B cell (primary cell): ENCODE measurements at regions not wholly inside any gene's neighbourhood (a gene's known extent, or its start where the extent isn't known, plus 50 kb on each side); places are given as distances from the start of the nearest gene placed in this dataset.

ENCODE experiments used
- ATAC-seq: fragments of 200-7000 bp; cut with Tn5 transposase; one replicate; pipeline ENCODE4 v1.10.0; 2021; ENCODE audit warnings: low read depth, mild to moderate bottlenecking, moderate number of reproducible peaks, moderate library complexity
- CTCF ChIA-PET: fragments of 350-600 bp; sonication (Branson Sonifier 250); formaldehyde crosslinking; loops from one replicate; lab custom pipeline; 2021; ENCODE audit warnings: antibody characterized with exemption, inconsistent platforms; lab: Charles Lee
- POLR2A ChIA-PET: fragments of 350-600 bp; sonication (Branson Sonifier 250); formaldehyde crosslinking; loops from one replicate; lab custom pipeline; 2021; ENCODE audit warnings: antibody characterized with exemption; lab: Charles Lee
- DNase-seq: peaks from one replicate; pipeline ENCODE4 v3.0.0; 2013
- H2AFZ ChIP-seq: 2 replicates; pipeline ENCODE4 v1.6.1; 2012; ENCODE audit warnings: mild to moderate bottlenecking, low read depth, low read length; ENCODE audit not compliant: insufficient read depth, poor library complexity, severe bottlenecking
- H3K27ac ChIP-seq, 2 donors: 1 replicate in 1 of 2; 2 replicates in 1 of 2; pipeline ENCODE4 v1.5.1; 2012 to 2013; ENCODE audit warnings: low read length in 2 of 2, mild to moderate bottlenecking in 2 of 2, moderate library complexity in 1 of 2
- H3K27me3 ChIP-seq, 4 experiments: fragments of 200-600 bp in 1 of 4; sonication (generic) in 1 of 4; replicated peaks in 1 of 4; 1 replicate in 2 of 4; 2 replicates in 2 of 4; pipeline versions ENCODE4 v1.6.1 to v1.7.0; 2013 to 2016; ENCODE audit warnings: low read length in 3 of 4, mild to moderate bottlenecking in 2 of 4, mixed read lengths in 1 of 4, moderate library complexity in 1 of 4; ENCODE audit not compliant: insufficient read depth in 4 of 4, control insufficient read depth in 3 of 4; ENCODE audit errors: control extremely low read depth in 1 of 4
- H3K36me3 ChIP-seq, 2 experiments: replicated peaks in 1 of 2; 1 replicate in 1 of 2; 2 replicates in 1 of 2; pipeline versions ENCODE4 v1.6.1 to v1.7.1; 2013; ENCODE audit warnings: low read length in 1 of 2; ENCODE audit not compliant: insufficient read depth in 2 of 2, control insufficient read depth in 1 of 2; ENCODE audit errors: control extremely low read depth in 1 of 2, extremely low read depth in 1 of 2
- H3K4me1 ChIP-seq, 2 donors: fragments of 200-600 bp in 1 of 2; sonication (generic) in 1 of 2; 1 replicate in 1 of 2; 2 replicates in 1 of 2; pipeline versions ENCODE4 v1.5.1 to v1.6.1; 2013 to 2017; ENCODE audit warnings: low read length in 2 of 2; ENCODE audit not compliant: control insufficient read depth in 2 of 2, insufficient read depth in 2 of 2
- H3K4me2 ChIP-seq: replicated peaks from 2 replicates; pipeline ENCODE3; 2012; ENCODE audit warnings: mild to moderate bottlenecking, low read depth, low read length; ENCODE audit not compliant: poor library complexity, severe bottlenecking
- H3K4me3 ChIP-seq, 5 experiments: fragments of 200-600 bp in 1 of 5; sonication (generic) in 1 of 5; 1 replicate in 3 of 5; 2 replicates in 2 of 5; pipeline versions ENCODE4 v1.5.1 to v1.7.0; 2011 to 2016; ENCODE audit warnings: low read length in 4 of 5, mild to moderate bottlenecking in 4 of 5, low read depth in 2 of 5, control low read depth in 1 of 5, moderate library complexity in 1 of 5; ENCODE audit not compliant: insufficient read depth in 1 of 5; ENCODE audit errors: control extremely low read depth in 1 of 5, extremely low read depth in 1 of 5
- H3K79me2 ChIP-seq: fragments of 200-600 bp; sonication (generic); one replicate; pipeline ENCODE4 v1.6.0; 2016; ENCODE audit warnings: low read length; ENCODE audit not compliant: control insufficient read depth, insufficient read depth
- H3K9ac ChIP-seq: fragments of 200-600 bp; sonication (generic); 2 replicates; pipeline ENCODE4 v1.6.1; 2017; ENCODE audit warnings: mild to moderate bottlenecking, low read length, moderate library complexity
- H3K9me3 ChIP-seq, 3 donors: one replicate each; pipeline versions ENCODE4 v1.6.1 to v1.7.1; 2013; ENCODE audit warnings: low read length in 2 of 3; ENCODE audit not compliant: control insufficient read depth in 2 of 3, insufficient read depth in 1 of 3; ENCODE audit errors: control extremely low read depth in 1 of 3
- H4K20me1 ChIP-seq: 2 replicates; pipeline ENCODE4 v1.6.0; 2012; ENCODE audit warnings: mild to moderate bottlenecking, low read length; ENCODE audit not compliant: insufficient read depth, control insufficient read depth, poor library complexity, severe bottlenecking
- H3K27ac Mint-ChIP-seq: one replicate; pipeline ENCODE4 v1.8.0; 2021; ENCODE audit warnings: mixed read lengths
- H3K27me3 Mint-ChIP-seq: one replicate; pipeline ENCODE4 v1.8.0; 2021; ENCODE audit warnings: mixed read lengths
- H3K4me1 Mint-ChIP-seq: one replicate; pipeline ENCODE4 v1.8.0; 2021; ENCODE audit warnings: mixed read lengths
- H3K4me3 Mint-ChIP-seq: one replicate; pipeline ENCODE4 v1.8.0; 2021; ENCODE audit warnings: mixed read lengths
- H3K9me3 Mint-ChIP-seq: one replicate; pipeline ENCODE4 v1.8.0; 2022; ENCODE audit warnings: mixed read lengths; ENCODE audit not compliant: insufficient read depth
- EZH2 ChIP-seq: IDR thresholded peaks from 2 replicates; pipeline ENCODE4 v1.6.1; 2012; ENCODE audit warnings: borderline replicate concordance, low read depth, mild to moderate bottlenecking, moderate library complexity, low read length; ENCODE audit not compliant: insufficient read depth, poor library complexity, severe bottlenecking
- WGBS: methylation state at CpG from one replicate; pipeline ENCODE4 v1.1.5; 2013; ENCODE audit warnings: missing lambda C conversion rate; ENCODE audit not compliant: insufficient coverage; 5-methylcytosine and 5-hydroxymethylcytosine counted together
- intact Hi-C: fragments of 100-400 bp; cut with micrococcal nuclease; formaldehyde crosslinking; loops from one replicate; pipeline ENCODE4 v1.10.0; 2022
- TF ChIP-seq, protein P1 (sequence below): fragments of 200-600 bp; IDR thresholded peaks from one replicate; pipeline ENCODE4 v1.8.0; 2022; ENCODE audit warnings: antibody characterized with exemption, mild to moderate bottlenecking

GRCh38 chr3:20682573-20682972 lies 496.6 kb upstream of the SGO1 start:
- ATAC-seq (no peak), DNase-seq (no peak)
- Histone ChIP-seq H3K27me3 (no peaks in the 10 kb centered on the region), H3K4me2 (no peak overlapping the region), H3K79me2 (no peaks in the 10 kb centered on the region), H3K36me3 (no peaks in the 10 kb centered on the region), H4K20me1 (no peaks in the 10 kb centered on the region), H3K9me3 (no peaks in the 10 kb centered on the region), H2AFZ (no peak overlapping the region), H3K27ac (no peak overlapping the region), H3K9ac (no peak overlapping the region), H3K4me1 (no peaks in the 10 kb centered on the region), H3K4me3 (no peak overlapping the region)
- WGBS = 92% methylated on average over 1 of the region's 5 CpGs
- Mint-ChIP-seq H3K27ac (no peak overlapping the region), H3K27me3 (no peaks in the 10 kb centered on the region), H3K9me3 (peaks cover 9% of the 10 kb centered on the region), H3K4me3 (no peak overlapping the region), H3K4me1 (no peaks in the 10 kb centered on the region)
- TF ChIP-seq, protein P1, sequence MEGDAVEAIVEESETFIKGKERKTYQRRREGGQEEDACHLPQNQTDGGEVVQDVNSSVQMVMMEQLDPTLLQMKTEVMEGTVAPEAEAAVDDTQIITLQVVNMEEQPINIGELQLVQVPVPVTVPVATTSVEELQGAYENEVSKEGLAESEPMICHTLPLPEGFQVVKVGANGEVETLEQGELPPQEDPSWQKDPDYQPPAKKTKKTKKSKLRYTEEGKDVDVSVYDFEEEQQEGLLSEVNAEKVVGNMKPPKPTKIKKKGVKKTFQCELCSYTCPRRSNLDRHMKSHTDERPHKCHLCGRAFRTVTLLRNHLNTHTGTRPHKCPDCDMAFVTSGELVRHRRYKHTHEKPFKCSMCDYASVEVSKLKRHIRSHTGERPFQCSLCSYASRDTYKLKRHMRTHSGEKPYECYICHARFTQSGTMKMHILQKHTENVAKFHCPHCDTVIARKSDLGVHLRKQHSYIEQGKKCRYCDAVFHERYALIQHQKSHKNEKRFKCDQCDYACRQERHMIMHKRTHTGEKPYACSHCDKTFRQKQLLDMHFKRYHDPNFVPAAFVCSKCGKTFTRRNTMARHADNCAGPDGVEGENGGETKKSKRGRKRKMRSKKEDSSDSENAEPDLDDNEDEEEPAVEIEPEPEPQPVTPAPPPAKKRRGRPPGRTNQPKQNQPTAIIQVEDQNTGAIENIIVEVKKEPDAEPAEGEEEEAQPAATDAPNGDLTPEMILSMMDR = no peak
- TF ChIP-seq EZH2 = no peak
- POLR2A ChIA-PET = no interaction called here
- intact Hi-C loops = no loop called here
- CTCF ChIA-PET = no interaction called here

- no CpG with 5 or more reads among the region's 1 CpG for WGBS
- Mint-ChIP-seq H3K4me1 (no peaks in the 10 kb centered on the region), H3K27ac (no peak overlapping the region), H3K9me3 (peaks cover 6% of the 10 kb centered on the region), H3K27me3 (no peaks in the 10 kb centered on the region), H3K4me3 (no peak overlapping the region)
- H3K4me3 ChIP-seq = no peak overlapping the region
- H3K27me3 ChIP-seq = no peaks in the 10 kb centered on the region
- H3K36me3 ChIP-seq = no peaks in the 10 kb centered on the region
- H3K9ac ChIP-seq = no peak overlapping the region
- no peak for TF ChIP-seq EZH2
- TF ChIP-seq, protein P1 = no peak
- no peak overlapping the region for H2AFZ ChIP-seq
- DNase-seq = no peak
- no peaks in the 10 kb centered on the region for H3K4me1 ChIP-seq
- no peaks in the 10 kb centered on the region for H3K79me2 ChIP-seq
- no peak overlapping the region for H3K27ac ChIP-seq
- ChIA-PET POLR2A (no interaction called here), CTCF (no interaction called here)
- no peak for ATAC-seq
- no peaks in the 10 kb centered on the region for H3K9me3 ChIP-seq
- intact Hi-C loops = no loop called here
- H4K20me1 ChIP-seq = no peaks in the 10 kb centered on the region
- no peak overlapping the region for H3K4me2 ChIP-seq
Measured at GRCh38 chr3:20680990-20681628, 495.1 kb upstream of the SGO1 start.
